ENCODE measurements at regions not wholly inside any gene's neighbourhood (a gene's known extent, or its start where the extent isn't known, plus 50 kb on each side); places are given as distances from the start of the nearest gene placed in this dataset.

DNA sequence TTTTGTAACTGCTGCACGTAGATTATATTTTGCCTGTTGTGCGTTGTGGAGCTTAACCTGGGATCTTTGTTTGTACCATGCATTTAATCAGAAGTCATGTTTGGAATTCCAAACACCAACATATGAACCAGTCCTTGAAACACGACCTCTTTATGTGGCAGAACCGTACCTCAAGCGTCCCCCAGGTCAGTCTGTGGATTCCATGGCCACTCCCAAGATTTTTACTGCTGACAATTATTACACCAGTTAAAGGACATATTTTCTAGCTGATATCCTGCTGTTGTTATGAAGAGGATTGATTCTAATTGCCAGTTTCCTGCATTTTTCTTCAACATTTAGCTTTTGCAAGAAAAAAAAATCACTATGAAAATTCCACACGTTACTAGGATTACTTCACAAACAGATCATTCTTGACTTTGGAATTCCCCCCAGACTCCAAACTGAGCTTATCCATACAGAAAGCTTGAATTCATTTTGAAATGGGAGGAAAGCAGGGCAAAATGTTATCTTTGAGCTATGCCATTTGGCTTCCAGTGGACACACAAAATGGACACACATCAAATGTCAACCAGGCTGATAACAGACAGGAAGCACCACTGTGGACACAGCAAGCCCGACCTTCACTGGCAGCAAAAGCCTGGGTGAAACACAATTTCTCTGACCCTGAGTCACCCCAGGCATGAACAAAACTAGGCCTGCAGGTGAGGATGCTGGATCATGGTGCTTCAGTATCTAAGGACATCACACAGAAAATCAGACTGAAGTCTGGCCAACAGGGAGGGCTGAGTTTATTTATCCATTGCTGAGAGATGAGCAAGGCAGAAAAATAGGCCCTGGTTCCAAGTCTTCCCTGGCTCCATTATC is 542.9 kb upstream of the JAG1 start:
- TF ChIP-seq POLR2A (IDR thresholded peaks at IDR 0.05; ENCODE audit: low read depth, low read length) (no peak), NFE2L2 (IDR thresholded peaks at IDR 0.05; ENCODE audit: low read depth, low read length) (no peak), RFX5 (IDR thresholded peaks at IDR 0.05; ENCODE audit: low read depth, low read length) (no peak), SMC3 (IDR thresholded peaks at IDR 0.05; ENCODE audit: low read depth, low read length) (no peak), MAFK (IDR thresholded peaks at IDR 0.05; ENCODE audit: low read depth, low read length) (no peak), RAD21 (IDR thresholded peaks at IDR 0.05; ENCODE audit: low read length) (no peak), MXI1 (IDR thresholded peaks at IDR 0.05; ENCODE audit: borderline replicate concordance, low read depth, low read length) (no peak), BHLHE40 (IDR thresholded peaks at IDR 0.05; ENCODE audit: low read depth, low read length) (no peak), MAZ (IDR thresholded peaks at IDR 0.05; ENCODE audit: borderline replicate concordance, low read depth, low read length) (no peak), FOS (IDR thresholded peaks at IDR 0.05; ENCODE audit: low read depth, low read length) (no peak), CEBPB (IDR thresholded peaks at IDR 0.05; ENCODE audit: low read depth, low read length) (no peak)
- TF ChIP-seq, protein P1, sequence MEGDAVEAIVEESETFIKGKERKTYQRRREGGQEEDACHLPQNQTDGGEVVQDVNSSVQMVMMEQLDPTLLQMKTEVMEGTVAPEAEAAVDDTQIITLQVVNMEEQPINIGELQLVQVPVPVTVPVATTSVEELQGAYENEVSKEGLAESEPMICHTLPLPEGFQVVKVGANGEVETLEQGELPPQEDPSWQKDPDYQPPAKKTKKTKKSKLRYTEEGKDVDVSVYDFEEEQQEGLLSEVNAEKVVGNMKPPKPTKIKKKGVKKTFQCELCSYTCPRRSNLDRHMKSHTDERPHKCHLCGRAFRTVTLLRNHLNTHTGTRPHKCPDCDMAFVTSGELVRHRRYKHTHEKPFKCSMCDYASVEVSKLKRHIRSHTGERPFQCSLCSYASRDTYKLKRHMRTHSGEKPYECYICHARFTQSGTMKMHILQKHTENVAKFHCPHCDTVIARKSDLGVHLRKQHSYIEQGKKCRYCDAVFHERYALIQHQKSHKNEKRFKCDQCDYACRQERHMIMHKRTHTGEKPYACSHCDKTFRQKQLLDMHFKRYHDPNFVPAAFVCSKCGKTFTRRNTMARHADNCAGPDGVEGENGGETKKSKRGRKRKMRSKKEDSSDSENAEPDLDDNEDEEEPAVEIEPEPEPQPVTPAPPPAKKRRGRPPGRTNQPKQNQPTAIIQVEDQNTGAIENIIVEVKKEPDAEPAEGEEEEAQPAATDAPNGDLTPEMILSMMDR (conservative IDR thresholded peaks at IDR 0.05; ENCODE audit: low read depth, low read length): no peak
- TF ChIP-seq, protein P2, sequence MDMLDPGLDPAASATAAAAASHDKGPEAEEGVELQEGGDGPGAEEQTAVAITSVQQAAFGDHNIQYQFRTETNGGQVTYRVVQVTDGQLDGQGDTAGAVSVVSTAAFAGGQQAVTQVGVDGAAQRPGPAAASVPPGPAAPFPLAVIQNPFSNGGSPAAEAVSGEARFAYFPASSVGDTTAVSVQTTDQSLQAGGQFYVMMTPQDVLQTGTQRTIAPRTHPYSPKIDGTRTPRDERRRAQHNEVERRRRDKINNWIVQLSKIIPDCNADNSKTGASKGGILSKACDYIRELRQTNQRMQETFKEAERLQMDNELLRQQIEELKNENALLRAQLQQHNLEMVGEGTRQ (IDR thresholded peaks at IDR 0.05; ENCODE audit: low read depth, low read length): no peak
- TF ChIP-seq, protein P3, sequence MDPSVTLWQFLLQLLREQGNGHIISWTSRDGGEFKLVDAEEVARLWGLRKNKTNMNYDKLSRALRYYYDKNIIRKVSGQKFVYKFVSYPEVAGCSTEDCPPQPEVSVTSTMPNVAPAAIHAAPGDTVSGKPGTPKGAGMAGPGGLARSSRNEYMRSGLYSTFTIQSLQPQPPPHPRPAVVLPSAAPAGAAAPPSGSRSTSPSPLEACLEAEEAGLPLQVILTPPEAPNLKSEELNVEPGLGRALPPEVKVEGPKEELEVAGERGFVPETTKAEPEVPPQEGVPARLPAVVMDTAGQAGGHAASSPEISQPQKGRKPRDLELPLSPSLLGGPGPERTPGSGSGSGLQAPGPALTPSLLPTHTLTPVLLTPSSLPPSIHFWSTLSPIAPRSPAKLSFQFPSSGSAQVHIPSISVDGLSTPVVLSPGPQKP (IDR thresholded peaks at IDR 0.05; ENCODE audit: borderline replicate concordance, low read depth, low read length): no peak
